T-helper 1 cell (primary cell): ENCODE measurements at regions not wholly inside any gene's neighbourhood (a gene's known extent, or its start where the extent isn't known, plus 50 kb on each side); places are given as distances from the start of the nearest gene placed in this dataset.
"Not testable (repeated sequence)": the region's sequence is repeated elsewhere in the genome, so short reads cannot be mapped to it uniquely, and the experiment has no call there.

Experiments
- DNase-seq, 5 donors: peaks; one replicate each; pipeline ENCODE4 v3.0.0-alpha.2; 2012 to 2020

DNA sequence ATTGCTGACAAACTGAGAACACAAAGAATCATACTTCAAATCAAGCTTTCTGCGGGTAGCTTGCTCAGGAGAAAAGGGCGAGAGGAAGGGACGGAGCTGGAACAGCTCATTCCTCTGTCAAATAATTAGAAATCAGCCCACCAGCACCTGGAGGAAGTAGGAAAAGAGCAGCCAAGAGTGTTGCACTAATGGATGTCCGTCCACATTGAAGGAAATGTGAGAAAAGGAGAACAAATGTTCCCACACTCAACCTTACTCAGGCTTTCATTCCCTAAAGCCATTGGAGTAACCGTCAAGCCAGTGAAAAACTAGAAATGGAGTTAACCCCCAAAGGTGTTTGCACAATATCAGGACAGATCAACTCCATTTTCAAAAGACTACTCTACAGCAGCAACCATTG lies 233.0 kb upstream of the PRKD1 start:
- DNase-seq = no peak

DNA sequence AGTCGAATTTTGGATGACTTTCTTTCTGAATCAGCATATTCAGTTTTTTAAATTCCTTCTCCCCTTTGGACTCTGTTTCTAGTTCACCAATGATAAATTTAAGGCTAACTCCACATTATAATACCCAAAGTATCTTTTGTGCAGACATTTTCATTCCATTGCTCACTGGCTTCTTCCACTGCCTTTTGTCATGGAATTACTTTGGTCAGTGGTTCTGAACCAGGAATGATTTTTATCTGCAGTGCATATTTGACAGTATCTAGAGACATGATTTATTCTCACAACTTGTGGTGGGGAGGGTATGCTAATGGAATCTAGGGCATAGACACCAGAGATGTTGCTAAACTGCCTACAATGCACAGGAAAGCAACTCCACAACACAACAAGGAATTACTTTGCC lies 234.4 kb upstream of the PRKD1 start:
- no peak for DNase-seq

DNA sequence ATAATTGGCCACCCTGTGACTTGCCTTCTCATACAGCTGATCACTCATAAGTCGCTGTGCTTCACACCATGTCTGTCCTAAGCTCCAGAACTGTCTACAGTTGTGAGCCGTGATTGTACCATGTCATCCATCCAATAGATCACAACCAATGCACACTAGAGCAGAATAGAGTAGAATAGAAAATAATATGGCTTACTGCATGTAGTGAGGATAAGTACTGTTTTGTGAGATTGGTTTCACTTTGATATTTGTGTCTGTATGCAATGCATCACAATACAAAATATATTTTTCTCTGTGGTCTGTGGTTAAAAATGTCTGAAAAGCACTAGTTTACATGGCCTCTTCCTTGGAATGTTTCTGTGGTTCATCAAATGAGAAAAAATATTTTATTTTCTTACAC lies 237.6 kb upstream of the PRKD1 start:
- DNase-seq = no peak

DNA sequence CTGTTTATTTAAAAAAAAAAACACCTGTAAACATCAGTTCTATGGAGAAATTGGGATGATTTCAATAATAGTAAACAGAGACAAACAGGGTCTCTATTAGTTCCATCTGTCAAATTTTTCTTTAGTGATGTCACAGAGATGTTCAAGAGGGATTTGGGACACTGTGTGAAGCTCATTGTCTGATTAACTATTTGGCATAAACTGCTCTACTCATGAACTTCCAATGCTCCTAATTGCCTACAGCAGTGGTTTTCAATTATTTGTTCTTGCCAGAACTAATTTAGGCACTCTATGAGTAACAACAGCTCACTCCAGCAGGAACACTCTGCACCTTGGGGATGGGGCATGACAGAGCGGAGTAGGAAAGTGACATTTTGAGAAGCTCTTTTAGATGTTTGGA lies 250.1 kb upstream of the PRKD1 start:
- DNase-seq = no peak

DNA sequence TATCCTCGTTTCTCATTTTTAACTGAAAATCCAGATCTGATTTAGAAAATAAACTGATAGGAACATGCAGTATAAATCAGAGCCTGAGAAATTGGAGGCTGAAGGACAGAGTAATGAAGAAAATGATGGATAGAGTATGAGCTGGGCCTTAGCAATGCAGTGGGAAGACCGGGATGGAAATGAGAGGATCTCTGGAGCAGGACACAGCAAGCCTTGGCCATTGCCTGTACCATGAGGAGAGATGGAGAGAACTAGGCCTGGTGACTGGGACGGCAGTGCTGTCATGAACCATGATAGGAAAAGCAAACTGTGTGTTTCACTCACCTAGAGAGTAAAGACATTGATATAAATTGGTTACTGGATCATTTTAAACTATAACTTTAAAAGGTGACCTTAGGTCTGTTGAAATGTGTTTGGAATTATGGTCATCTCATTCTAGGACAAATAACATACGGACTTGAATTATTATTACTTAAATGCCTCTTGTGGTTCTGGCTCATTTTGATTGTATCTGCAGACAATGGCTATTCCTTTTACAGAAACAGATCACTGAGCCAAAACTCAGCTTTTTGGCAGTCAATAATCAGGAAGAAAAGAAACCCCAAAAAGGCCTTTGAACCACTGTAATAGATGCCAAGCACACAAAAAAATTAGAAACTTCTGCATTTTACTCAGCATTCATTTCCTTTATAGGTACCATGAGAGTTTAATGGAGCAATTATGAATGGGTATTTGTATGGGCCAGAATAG lies 251.9 kb upstream of the PRKD1 start:
- no peak for DNase-seq

DNA sequence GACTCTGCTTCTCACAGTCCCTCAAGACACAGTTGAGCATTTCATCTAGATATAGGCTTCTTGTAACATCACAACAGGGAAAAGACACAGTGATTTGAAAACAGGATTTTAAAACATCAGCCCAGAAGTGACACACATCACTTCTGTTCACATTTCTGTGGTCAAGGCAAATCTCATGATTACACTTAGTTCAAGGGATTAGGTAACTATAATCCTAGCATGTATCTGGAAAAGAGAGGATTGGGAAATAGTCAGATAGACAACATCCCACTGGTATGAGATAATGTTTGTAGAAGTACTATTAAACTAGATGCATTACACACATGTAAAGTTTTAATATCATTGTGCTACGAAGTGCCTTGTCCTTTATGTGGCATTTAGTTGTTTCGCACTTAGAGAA lies 252.6 kb upstream of the PRKD1 start:
- DNase-seq = no peak

DNA sequence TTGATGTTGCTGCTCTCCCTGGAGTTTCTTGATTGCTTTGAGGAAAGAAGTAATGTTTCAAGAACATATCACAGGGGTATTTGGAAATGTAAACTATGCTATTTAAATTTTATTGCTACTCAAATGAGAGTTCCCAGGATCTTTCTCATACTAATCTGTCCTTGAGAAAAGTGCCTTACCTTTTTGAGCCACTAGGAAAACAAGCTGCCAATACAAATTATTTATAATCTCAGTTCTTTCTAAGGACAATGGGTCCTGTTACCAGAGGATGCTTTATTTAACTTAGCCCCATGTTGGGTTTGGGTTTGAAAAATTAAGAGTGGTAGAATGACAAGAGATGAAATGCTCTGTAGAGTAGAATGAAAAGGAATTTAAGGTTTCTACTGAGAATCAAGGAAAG lies 258.2 kb upstream of the PRKD1 start:
- DNase-seq = no peak

DNA sequence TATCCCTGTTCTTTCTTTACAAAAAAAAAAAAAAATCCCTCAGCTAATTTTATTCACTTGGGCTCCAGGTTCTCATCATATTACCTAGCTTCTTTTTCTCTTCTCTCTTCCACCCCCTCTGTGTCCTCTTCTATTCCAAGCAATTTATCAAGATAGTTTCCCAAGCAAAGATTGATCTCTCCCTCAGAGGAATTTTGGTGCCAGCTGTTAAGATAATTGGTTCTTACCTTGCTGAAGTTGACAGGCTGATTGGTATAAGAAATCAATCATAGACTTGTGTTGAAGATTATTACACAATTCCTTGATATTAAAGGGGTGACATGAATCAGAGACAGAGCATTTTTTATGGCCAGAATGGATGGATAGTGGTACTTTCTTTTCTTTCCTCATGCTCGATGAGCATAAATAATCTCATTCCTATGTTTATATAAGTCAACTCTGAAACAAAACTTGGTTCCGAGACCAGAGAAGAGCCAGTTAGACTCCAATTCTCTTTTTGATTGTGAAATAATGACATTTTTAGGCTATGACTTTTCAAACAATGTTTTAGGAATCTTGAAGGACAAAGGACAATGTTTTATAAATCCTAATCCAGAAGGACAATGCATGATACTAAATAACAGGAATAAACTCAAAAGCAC lies 264.1 kb upstream of the PRKD1 start:
- no peak for DNase-seq

DNA sequence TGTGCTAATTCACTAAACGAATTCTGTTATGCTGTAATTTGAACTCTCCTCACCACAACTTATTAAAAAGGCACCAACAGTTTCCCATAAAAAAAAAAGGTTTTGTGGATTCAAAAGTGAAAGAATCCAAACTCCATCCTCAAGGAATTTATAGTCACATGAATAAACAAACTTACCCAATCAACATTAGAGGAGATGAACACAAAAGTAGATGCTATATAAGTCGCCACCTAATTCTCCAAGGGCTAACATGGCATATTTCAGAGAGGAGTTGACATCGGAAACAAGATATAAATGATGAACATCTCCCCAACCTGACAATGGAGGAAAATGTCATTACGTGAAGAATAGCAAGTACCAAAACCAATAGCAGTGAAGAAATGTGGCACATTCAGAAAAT lies 265.5 kb upstream of the PRKD1 start:
- no peak for DNase-seq

DNA sequence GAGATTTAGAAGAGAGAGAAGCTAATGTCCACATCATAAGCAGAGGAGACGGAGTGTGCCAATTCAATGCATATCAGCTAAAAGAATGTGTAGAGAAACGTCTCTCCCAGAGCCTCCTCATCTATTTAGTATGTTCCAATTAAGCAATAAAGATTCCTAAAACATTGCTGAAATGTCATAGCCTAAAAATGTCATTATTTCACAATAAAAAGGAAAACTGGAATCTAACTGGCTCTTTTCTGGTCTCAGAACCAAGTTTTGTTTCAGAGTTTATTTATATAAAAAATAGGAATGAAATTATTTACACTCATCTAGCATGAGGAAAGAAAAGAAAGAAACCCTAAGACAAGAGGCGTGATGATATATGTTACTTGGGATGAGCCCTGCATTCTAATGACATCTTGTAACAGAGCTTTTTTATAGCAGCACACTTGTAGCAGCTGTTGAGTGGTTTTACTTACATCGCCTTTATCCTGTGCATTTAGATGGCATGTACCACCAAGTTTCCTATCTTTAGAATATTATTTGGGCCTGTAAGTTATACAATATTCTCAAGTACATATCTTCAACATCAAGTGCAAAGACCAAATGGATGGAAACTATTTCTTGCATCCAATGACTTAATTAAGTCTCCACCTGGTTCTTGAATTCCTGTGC lies 266.3 kb upstream of the PRKD1 start:
- DNase-seq = no peak

DNA sequence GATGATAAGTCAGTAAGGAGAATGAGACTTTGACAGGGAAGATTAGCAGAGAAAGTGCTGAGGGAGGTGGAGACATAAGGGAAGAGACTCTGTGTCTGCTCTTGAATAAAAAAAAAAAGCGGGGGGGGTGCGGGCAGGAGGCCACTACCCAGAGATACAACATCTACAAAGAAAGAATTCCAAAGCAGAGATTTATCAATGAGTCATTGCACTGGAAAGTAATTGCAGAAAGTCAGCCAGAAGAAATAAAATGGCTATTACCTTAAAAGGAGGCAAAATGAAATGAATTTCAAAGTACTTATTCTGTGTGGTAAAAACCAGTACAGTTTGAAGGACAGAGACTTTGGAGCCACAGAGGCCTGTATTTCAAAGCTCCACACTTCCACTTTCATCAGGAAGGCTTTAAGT lies 267.1 kb upstream of the PRKD1 start:
- DNase-seq = no peak

DNA sequence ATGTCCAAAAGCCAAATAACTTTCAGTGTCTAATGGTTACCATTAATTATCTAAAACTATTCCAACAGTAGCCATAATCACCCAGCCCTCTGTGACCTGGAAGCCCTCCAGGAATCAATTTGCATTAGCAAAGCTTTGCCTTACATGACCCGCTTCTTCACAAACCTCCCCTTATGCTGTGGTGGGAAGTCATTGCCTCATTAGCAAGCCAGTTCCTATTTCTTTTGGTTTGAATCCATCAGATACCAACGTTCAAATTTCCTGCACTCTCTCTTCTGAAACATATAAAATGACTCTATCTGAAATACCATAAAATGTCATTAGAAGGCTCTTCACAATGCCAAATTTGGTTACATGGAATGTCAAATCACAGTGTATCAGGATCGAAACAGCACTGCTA lies 268.3 kb upstream of the PRKD1 start:
- no peak for DNase-seq

DNA sequence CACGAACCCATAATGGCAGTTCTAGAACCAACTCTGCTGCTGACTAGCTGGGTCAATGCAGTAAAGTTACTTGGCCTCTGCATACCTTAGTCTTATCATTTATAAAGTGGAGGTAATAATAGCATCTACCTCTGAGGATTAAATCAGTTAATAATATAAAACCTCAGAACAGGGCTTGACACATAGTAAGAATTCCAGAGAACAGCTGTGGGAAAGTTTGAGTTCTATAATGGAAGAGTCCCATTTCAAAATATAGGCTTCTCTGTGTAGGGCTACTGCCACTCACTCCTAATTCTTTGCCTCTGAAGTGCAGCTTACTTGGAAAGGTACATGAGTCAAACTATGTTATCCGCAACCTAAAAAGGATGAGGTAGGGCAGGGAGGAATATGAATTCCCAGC lies 269.2 kb upstream of the PRKD1 start:
- no peak for DNase-seq

DNA sequence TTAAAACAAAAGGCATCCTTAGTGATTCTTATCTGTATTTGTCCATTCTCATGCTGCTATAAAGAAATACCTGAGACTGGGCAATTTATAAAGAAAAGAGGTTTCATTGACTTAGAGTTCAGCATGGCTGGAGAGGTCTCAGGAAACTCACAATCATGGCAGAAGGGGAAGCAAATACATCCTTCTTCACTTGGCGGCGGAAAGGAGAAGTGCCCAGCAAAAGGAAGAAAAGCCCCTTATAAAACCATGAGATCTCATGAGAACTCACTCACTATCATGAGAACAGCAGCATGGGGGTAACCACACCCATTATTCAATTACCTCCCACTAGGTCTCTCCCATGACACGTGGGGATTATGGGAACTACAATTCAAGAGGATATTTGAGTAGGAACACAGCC lies 271.1 kb upstream of the PRKD1 start:
- not testable (repeated sequence) for DNase-seq

DNA sequence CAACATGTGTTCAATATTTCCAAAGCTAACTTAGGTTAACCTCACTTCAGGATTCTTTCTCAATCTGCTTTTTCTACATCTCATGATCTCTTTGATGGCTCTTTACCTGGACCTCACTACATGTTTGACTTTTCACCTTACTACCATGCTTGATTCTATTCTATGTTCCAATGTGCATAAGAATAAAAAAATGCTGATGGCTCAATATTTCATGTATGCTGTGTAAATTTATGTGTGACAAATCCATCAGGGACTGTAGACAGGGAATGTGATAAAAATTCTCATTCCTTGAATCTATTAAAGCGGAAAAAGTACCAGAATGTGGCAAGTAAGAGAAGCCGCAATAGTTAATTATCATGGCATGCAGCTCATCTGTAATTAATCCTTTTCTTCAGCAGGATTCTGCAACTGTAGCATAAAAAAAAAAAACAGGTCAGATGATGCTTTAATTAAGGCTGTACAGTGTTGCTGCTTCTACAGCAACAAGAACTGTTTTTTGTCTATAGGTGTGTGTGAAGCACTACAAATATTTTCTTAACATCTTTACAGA lies 276.9 kb upstream of the PRKD1 start:
- DNase-seq = no peak

DNA sequence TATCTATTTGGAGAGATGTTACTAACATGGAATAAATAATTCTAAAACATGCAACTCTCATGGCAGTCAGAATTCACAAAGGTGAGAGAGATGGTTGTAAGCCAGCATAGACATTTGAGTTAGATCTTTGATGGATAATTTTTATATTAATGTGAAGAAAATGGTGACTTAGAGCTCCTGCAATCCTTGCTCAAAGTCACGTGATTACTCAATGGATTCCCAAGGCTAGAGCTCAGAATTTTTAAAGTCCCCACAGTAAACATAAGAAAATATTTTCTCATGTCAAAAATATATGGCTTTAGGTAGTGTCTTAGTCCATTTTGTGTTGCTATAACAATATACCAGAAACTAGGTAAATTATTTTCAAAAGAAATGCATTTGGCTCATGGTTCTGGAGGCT lies 281.5 kb upstream of the PRKD1 start:
- no peak for DNase-seq

DNA sequence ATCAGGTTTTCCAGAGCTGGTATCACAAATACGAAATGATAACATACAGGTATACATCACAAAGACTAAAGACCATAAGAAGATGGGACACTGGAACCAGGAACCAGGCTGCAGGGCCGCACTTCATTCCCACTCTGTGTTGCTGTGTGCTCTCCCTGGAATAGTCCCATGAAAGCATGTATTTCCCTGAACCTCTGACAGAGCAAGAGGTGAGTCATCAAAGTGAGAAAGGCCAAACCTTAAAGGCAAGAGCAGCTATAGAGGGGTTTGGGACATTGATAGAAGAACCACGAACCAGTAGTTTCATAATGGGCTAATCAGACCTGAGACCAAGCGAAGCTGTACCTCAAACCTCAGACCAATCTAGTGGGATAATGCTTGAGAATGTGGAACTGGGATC lies 283.0 kb upstream of the PRKD1 start:
- no peak for DNase-seq

DNA sequence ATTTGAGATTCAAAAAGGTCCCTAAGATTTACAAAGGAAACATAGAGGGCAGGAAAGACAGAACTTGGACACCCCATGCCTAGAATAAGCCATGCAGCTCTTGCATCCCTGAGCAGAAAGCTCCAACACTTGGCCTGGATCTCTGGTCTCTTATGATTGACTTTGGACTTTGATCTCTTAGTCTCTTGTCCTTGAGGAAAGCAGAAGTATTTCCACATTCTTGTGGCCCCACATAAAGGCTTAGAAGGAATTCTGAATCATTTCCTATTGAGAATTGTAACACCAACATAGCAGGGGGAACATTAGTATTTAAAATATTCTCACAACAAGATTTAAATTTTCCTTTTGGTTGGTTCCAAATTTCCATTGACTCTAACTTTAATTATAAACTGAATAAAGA lies 283.7 kb upstream of the PRKD1 start:
- no peak for DNase-seq

DNA sequence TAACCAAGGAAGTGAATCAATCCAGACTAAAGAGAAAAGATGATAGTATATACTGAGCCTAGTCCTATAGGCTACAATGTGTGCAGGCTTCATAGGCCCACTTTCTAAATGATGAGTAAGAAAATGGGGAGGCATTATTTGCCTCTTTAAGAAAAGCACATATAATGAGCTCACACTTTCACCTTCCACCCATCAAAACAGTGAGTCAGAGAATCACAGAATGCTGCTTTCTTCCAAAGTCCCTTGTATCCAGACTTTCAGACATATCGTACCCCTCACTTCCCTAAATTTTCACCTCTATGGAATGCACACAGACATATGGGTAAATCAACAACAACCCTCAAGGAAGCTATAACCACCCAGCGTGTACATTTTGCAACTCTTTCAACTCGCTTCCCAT lies 286.4 kb upstream of the PRKD1 start:
- DNase-seq = no peak

DNA sequence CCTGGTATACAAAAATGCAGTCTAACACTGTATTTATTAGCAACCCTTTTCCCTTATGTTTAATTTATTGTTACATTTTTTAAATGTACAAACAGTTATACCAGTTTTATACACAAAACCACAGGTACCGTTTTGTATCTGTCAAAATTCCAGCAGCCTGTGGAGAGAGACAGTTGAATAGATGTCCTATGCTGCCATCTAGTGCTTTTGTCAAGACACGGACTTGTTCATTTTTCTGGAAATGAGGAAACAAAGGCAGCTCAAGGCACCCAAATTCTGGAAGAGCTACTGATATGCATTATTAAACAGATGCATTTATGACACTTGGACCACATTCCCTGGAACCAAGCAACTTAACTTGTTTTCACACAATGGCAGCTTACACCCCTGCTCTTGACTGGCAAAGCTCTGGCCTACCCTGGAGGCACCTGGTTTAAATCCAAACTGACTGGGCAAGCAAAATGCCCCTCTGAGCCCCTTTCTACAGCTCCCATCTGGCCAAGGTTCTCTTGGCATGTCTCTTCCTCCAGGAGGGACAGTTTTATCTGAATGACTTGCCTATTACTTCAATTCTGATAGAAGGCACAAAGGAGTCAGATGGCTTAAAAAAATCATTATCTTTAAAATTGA lies 286.9 kb upstream of the PRKD1 start:
- peak in 1 of 5 donors; percentile 7 for DNase-seq

DNA sequence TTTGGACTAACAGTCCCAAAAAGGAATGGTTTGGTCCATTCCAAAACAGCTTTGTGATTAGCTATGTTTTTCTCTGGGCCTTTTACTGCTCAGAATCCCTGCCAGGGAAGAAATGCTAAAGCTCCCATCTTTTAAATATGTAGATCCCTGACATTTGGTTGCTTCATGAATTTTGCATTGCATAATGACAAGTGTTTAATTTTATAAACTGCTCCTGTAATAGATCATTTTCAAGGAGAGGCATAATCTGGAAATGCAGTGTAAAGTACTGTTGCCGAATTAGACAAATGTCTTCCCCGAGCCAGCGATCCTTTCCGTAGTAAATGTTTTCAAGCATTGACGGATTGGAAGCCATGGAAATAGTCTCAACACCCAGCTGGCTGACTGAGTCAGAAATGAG lies 291.3 kb upstream of the PRKD1 start:
- no peak for DNase-seq

DNA sequence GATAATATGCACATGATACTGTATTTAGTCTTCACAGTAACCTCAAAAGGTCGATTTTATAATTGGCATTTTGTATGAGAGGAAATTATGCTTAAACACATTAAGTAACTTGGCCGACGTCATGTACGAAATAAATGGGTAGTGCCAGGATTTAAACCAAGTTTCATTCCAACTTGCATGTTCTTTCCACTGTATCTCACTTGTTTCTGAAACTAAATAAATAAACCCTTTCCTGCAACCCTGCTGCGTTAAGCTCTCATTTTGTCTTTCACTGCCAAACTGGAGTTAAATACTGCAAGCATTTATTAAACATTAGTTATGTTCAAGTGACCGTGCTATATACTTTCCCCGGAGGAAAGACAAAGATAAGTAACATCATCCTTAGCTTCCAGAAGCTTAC lies 293.9 kb upstream of the PRKD1 start:
- no peak for DNase-seq

DNA sequence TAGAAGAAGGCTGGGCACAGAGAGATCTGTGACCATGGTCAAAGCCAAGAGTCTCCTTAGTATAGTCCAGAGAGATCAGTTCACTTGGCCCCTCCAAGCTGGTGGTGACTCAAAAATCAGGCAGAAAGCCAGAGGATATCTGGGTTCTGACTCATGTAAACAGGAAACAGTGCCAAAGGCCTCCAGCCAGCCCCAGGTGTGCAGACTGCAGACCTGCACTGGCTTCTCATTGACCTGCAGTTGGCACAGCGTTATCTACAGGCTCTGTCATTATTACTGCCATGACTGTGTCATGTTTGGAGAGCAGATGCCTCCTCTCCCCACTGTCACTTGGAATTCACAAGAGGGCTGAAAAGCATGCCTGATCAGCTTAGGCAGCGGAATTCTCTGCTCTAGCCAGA lies 295.7 kb upstream of the PRKD1 start:
- DNase-seq = no peak

DNA sequence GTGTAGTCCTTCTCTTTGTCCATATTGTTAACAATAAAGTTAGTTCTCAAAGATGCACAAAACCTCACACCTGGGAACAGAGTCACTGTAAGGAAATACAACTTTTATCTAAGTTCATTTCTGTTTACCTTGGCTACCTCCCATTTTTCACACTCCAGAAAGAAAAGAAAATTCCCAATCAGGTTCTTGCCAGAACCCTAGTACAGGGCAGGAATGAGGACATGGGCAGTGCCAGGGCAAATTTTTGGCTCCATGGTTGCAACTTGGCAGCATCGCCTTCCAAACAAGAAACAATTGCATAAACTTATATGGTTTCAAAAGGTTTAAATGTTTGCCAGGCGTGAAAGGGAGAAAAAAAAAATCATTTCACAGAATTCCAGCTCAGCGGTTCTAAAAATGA lies 296.3 kb upstream of the PRKD1 start:
- no peak for DNase-seq
